Thymus (tissue), 11 donors: ENCODE measurements at regions not wholly inside any gene's neighbourhood (a gene's known extent, or its start where the extent isn't known, plus 50 kb on each side); places are given as distances from the start of the nearest gene placed in this dataset.

ENCODE experiments used
- DNase-seq, 9 donors: peaks; one replicate each; pipeline ENCODE4 v3.0.0-alpha.2; 2013; ENCODE audit warnings: low spot score in 9 of 9, low read depth in 6 of 9, missing footprints in 1 of 9
- H3K27ac ChIP-seq, 2 donors: one replicate each; pipeline ENCODE4 v1.5.1; 2013; ENCODE audit warnings: control low read depth in 1 of 2, low read depth in 1 of 2, low read length in 1 of 2, mild to moderate bottlenecking in 1 of 2, moderate library complexity in 1 of 2
- H3K27me3 ChIP-seq, 2 donors: one replicate each; pipeline ENCODE4 v1.5.1; 2013; ENCODE audit warnings: low read length in 1 of 2; ENCODE audit not compliant: control insufficient read depth in 2 of 2, insufficient read depth in 1 of 2
- H3K36me3 ChIP-seq, 2 donors: one replicate each; pipeline ENCODE4 v1.5.1; 2013; ENCODE audit warnings: low read length in 1 of 2, mild to moderate bottlenecking in 1 of 2, moderate library complexity in 1 of 2; ENCODE audit not compliant: control insufficient read depth in 2 of 2, insufficient read depth in 2 of 2
- H3K4me1 ChIP-seq, 2 donors: one replicate each; pipeline ENCODE4 v1.5.1; 2013; ENCODE audit warnings: low read length in 2 of 2; ENCODE audit not compliant: control insufficient read depth in 2 of 2, insufficient read depth in 2 of 2
- H3K4me3 ChIP-seq, 2 donors: one replicate each; pipeline ENCODE4 v1.5.1; 2013; ENCODE audit warnings: low read length in 2 of 2, control low read depth in 1 of 2, mild to moderate bottlenecking in 1 of 2
- H3K9me3 ChIP-seq, 2 donors: one replicate each; pipeline ENCODE4 v1.5.1; 2013; ENCODE audit warnings: low read length in 1 of 2, mild to moderate bottlenecking in 1 of 2; ENCODE audit not compliant: control insufficient read depth in 2 of 2, insufficient read depth in 1 of 2
- WGBS: extraction: QIAGEN DNeasy Blood & Tissue Kit; methylation state at CpG from one replicate; pipeline ENCODE4 v1.1.7; 2013; 5-methylcytosine and 5-hydroxymethylcytosine counted together
- donor health status: healthy.

DNA sequence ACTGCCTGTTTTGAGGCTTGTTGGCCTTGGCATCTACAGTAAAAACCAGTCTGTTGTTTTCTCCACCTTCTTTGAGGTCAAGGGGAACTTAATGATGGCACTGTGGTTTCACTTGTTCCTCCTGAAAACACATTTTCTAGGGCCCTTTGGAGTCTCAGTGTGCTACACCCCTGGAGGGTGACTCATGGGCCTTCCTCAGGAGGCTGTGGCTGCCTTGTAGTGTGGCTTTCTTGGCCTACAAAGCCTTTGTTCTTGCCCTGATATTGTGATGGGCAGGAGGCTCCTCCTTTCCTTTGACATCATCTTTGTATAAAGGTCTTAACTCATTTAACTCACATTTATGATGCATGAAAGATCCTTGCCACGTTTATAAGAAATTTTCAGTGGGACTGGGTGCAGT lies 56.3 kb upstream of the GPBP1 start:
- no peak overlapping the region for H3K27ac ChIP-seq
- H3K9me3 ChIP-seq, result no peaks in the 10 kb centered on the region
- H3K4me3 ChIP-seq, result no peak overlapping the region
- H3K4me1 ChIP-seq, result no peaks in the 10 kb centered on the region
- H3K36me3 ChIP-seq, result no peaks in the 10 kb centered on the region
- 85% methylated on average over 1 of the region's 1 CpG for WGBS
- DNase-seq, result peak in 3 of 9 donors; percentile 5 to 18 (median 10)
- H3K27me3 ChIP-seq, result no peaks in the 10 kb centered on the region

DNA sequence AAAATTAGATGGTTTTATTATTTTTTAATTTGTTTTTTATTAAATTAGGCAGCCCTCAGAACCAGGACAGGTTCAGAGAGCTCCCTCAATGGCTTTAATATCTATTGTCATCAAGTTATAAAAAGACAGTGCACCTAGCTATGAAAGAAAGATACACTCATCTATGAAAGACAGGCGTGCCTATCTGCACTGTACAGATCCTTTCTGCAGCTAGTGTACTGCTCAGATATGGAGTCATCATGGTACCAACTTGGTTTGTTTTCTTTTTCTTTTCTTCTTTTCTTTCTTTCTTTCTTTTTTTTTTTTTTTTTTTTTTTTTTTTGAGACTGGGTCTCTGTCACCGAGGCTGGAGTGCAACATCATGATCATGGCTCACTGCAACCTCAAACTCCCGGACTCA lies 54.8 kb upstream of the GPBP1 start:
- Histone ChIP-seq H3K27me3 (no peaks in the 10 kb centered on the region), H3K27ac (no peak overlapping the region), H3K4me1 (no peaks in the 10 kb centered on the region), H3K4me3 (no peak overlapping the region), H3K36me3 (no peaks in the 10 kb centered on the region), H3K9me3 (no peaks in the 10 kb centered on the region)
- no peak for DNase-seq
- WGBS, result 76% methylated on average over 3 of the region's 3 CpGs

DNA sequence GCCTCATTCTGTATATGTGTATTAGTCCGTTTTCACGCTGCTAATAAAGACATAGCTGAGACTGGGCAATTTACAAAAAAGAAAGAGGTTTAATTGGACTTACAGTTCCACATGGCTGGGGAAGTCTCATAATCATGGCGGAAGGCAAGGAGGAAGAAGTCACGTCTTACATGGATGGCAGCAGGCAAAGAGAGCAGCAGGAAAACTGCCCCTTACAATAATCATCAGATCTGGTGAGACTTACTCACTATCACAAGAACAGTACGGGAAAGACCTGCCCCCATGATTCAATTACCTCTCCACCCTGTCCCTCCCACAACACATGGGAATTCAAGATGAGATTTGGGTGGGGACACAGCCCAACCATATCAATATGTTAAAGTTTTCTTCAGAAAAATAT lies 49.8 kb upstream of the GPBP1 start:
- Histone ChIP-seq H3K9me3 (no peaks in the 10 kb centered on the region), H3K27ac (no peak overlapping the region), H3K4me1 (no peaks in the 10 kb centered on the region), H3K27me3 (no peaks in the 10 kb centered on the region), H3K36me3 (no peaks in the 10 kb centered on the region), H3K4me3 (no peak overlapping the region)
- WGBS, result 98% methylated on average over 5 of the region's 5 CpGs
- no peak for DNase-seq
